Ectodermal cell (in vitro differentiated cells): ENCODE measurements at regions not wholly inside any gene's neighbourhood (a gene's known extent, or its start where the extent isn't known, plus 50 kb on each side); places are given as distances from the start of the nearest gene placed in this dataset.

Source experiments
- H3K27ac ChIP-seq: 2 replicates; pipeline ENCODE4 v1.7.0; 2013; ENCODE audit warnings: mild to moderate bottlenecking, low read depth, low read length; ENCODE audit not compliant: insufficient read depth, poor library complexity, severe bottlenecking
- H3K27me3 ChIP-seq: 2 replicates; pipeline ENCODE4 v1.7.0; 2013; ENCODE audit warnings: mild to moderate bottlenecking, low read length; ENCODE audit not compliant: insufficient read depth, control insufficient read depth, poor library complexity, severe bottlenecking
- H3K36me3 ChIP-seq: one replicate; pipeline ENCODE4 v1.7.0; 2013; ENCODE audit warnings: low read length; ENCODE audit not compliant: control insufficient read depth, insufficient read depth
- H3K4me1 ChIP-seq: one replicate; pipeline ENCODE4 v1.7.0; 2013; ENCODE audit warnings: low read length; ENCODE audit not compliant: control insufficient read depth, insufficient read depth
- H3K4me3 ChIP-seq: 2 replicates; pipeline ENCODE4 v1.7.0; 2013; ENCODE audit warnings: low read depth, low read length, control low read depth; ENCODE audit not compliant: insufficient read depth
- H3K9me3 ChIP-seq: 2 replicates; pipeline ENCODE4 v1.7.0; 2013; ENCODE audit warnings: mild to moderate bottlenecking, low read length, moderate library complexity; ENCODE audit not compliant: control insufficient read depth
- WGBS, 2 experiments: methylation state at CpG; one replicate each; pipeline ENCODE4 v1.1.7; 2013; ENCODE audit warnings: missing lambda C conversion rate in 2 of 2; 5-methylcytosine and 5-hydroxymethylcytosine counted together

DNA sequence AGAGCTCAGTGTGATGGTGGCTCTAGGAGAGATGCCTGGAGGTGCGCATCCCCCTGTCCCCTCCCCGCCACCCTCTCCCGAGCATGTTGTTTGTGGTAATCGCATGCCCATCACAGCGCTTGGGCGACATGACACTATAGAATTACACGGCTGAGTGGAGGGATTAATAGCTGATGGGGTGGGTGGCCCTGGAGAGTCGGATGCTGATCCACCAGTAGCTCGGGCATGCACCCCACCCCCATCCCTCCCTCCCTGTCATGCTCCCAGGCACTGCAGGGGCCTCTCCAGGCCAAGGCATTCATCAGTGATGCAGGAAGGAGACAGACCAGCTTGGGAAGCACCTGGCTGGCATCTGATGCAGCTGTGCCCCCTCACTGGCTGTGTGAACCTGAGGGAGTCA is 159.0 kb upstream of the IGSF21 start:
- no peaks in the 10 kb centered on the region for H3K27me3 ChIP-seq
- H3K4me3 ChIP-seq: no peak overlapping the region
- H3K4me1 ChIP-seq: no peaks in the 10 kb centered on the region
- H3K36me3 ChIP-seq: no peaks in the 10 kb centered on the region
- WGBS, 2 experiments: 71 to 75% methylated on average over 9 of the region's 9 CpGs
- H3K9me3 ChIP-seq: no peaks in the 10 kb centered on the region
- H3K27ac ChIP-seq: no peak overlapping the region

DNA sequence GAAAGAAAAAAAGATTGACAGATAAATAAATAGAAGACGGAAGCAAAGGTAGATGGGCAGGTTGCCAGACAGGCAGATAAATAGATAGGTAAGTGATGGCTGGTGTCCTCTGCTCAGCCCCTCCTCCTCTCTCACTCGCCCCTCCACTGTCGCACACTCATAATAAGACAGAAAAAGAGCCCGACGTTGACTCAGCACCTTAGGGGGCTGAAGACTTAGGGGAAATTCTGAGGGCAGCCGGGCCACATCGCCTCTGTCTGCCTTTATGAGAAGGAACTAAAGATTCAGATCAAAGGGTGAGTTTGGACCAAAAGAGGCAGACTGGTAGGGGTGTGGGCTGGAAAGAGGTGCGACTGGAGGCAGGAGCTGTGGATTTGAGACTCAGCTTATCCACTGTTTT is 158.1 kb upstream of the IGSF21 start:
- no peak overlapping the region for H3K27ac ChIP-seq
- WGBS, 2 experiments: 85 to 86% methylated on average over 6 to 8 of the region's 8 CpGs
- H3K4me3 ChIP-seq: no peak overlapping the region

DNA sequence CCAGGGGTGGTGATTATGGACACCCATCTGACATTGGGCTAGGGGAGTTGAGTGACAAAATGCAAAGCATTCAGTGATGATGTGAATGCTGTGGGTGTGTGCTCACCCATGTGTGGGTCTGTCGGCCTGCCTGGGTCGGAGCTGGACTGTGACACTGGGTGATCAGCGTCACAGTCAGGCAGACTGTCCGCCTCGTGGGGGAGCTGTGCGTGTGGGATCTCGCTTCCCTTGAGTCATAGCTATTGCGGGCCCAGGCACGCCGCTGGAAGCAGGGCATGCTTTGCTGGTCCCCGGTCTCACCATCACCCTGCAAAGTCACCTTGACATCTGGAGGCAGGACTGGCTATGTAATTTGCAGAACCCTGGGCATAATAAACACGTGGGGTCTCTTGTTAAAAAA is 156.9 kb upstream of the IGSF21 start:
- WGBS, 2 experiments: 84 to 86% methylated on average over 12 of the region's 12 CpGs
- Histone ChIP-seq H3K36me3 (no peaks in the 10 kb centered on the region), H3K27me3 (no peaks in the 10 kb centered on the region), H3K27ac (no peak overlapping the region), H3K9me3 (no peaks in the 10 kb centered on the region), H3K4me3 (no peak overlapping the region), H3K4me1 (no peaks in the 10 kb centered on the region)

More for the DNA sequence above, 158.1 kb upstream of the IGSF21 start:
- Histone ChIP-seq H3K9me3 (no peaks in the 10 kb centered on the region), H3K27me3 (no peaks in the 10 kb centered on the region), H3K4me1 (no peaks in the 10 kb centered on the region), H3K36me3 (no peaks in the 10 kb centered on the region)

DNA sequence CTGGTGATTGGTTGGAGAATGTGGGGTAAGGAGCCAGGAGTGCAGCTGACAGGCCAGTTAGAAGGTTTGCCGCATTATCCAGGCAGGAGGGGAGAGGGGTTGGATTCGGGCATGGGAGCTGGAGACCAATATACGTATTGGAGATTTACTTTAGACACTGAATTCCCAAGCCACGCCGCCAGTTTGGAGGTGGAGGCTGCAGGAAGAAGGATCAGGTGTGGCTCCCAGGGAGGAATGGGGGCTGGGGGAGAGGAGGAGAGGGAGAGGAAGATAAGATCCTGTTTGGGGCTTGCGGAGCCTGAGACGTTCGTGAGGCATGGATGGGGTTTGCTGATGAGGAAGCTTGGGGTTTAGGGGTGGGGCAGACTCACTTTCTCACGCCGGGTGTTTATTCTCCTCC is 155.1 kb upstream of the IGSF21 start:
- Histone ChIP-seq H3K9me3 (no peaks in the 10 kb centered on the region), H3K4me3 (no peak overlapping the region), H3K36me3 (no peaks in the 10 kb centered on the region), H3K27me3 (no peaks in the 10 kb centered on the region), H3K27ac (no peak overlapping the region), H3K4me1 (peaks cover 1% of the 10 kb centered on the region)
- WGBS, 2 experiments: 87% methylated on average over 10 of the region's 10 CpGs

DNA sequence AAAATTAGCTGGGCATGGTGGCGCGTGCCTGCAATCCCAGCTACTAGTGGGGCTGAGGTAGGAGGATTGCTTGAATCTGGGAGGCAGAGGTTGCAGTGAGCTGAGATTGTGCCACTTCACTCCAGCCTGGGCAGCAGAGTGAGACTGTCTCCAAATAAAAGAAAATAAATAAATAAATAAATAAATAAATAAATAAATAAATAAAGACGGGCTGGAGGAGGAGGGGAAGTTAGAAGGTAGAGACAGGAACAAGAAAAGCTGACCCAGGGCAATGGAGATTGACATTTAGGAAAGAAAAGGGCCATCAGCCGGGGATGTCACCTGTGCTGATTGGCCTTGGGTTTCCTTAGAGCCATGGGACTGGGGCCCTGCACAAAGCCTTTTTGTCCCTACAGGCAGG is 153.7 kb upstream of the IGSF21 start:
- WGBS, 2 experiments: 92% methylated on average over 4 of the region's 4 CpGs
- Histone ChIP-seq H3K27ac (no peak overlapping the region), H3K4me1 (peaks cover 12% of the 10 kb centered on the region), H3K27me3 (no peaks in the 10 kb centered on the region), H3K4me3 (no peak overlapping the region), H3K36me3 (no peaks in the 10 kb centered on the region), H3K9me3 (no peaks in the 10 kb centered on the region)

DNA sequence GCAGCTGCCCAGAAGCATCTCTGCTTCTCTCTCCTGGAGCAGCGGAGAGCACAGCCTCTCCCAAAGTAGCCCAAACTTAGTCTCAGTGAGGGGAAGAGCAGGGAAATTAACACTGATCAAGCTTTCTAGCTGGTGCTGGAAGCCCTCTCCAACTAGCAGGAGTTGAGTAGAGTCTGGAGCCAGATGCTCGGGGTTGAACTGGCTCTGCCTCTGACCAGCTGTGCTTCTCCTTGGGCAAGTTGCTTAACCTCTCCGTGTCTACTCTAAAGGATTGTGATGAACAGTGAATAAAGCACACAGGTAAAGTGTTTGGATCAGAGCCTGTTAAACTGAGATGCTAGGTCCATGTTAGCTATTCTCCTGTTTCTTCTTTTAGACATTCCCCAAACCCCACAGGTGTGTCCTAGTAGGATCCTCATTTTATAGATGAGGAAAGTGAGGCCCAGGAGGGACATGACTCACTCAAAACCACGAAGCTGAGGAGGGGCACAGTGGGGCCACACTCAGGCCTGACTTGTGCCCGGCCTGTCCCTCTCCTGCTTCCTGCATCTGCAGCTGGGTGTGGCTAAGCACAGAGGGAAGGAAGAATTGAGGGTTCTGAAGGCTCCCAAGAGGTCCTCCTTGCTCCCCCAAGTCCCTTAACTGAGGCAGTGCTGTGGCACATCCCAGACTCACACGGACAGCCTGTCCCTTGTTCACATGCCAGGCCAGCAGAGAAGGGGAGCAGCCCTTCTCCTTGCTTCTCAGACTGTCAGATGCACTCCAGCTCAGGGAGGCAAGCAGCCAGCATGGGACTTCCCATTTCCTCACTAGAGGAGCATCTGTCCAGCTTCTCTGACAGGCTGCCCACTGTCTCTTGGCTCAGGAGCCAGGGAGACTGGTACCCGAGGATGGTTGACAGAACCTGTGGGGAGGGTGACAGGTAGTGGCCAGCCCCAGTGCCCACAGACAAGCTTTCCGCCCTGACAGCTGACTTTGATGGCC is 152.0 kb upstream of the IGSF21 start:
- Histone ChIP-seq H3K4me1 (peaks cover 12% of the 10 kb centered on the region), H3K36me3 (no peaks in the 10 kb centered on the region), H3K27ac (no peak overlapping the region), H3K4me3 (no peak overlapping the region), H3K27me3 (no peaks in the 10 kb centered on the region), H3K9me3 (no peaks in the 10 kb centered on the region)
- 83 to 86% methylated on average over 8 of the region's 8 CpGs for WGBS, 2 experiments

DNA sequence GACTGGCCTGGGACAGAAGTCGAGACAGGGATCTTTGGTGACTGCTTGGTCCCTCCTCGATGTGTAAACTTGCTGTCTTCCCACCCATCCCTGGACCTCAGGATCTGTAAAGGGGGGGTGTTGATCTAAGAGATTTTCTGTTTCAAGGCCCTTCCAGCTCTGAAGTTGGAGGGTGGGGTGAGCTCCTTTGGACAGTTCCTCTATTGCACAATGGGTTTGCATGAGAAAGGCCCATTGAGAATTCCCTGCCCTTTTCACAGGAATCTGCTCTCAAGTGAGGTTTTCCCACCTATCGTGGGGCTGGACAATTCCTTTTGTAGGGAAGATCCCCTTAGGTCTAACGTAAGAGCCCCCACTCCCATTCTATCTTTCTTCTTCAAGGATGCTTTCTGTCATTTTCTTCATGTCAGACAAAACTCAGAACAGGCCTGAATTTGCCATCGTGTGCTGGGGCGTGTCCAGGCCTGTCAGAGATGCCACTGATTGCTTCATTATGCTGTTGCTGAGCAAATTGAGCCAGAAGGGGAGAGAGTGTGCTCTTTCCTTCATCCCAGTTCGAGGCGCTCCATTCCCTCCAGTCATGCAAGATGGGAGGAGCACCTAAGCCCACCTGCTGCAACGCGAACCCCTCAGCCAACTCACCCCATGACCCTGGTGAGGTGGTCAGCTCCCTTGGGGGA is 149.9 kb upstream of the IGSF21 start:
- Histone ChIP-seq H3K4me3 (no peak overlapping the region), H3K4me1 (peaks cover 12% of the 10 kb centered on the region), H3K9me3 (no peaks in the 10 kb centered on the region), H3K27ac (no peak overlapping the region), H3K36me3 (no peaks in the 10 kb centered on the region), H3K27me3 (no peaks in the 10 kb centered on the region)
- WGBS, 2 experiments: 64 to 70% methylated on average over 9 of the region's 10 CpGs

DNA sequence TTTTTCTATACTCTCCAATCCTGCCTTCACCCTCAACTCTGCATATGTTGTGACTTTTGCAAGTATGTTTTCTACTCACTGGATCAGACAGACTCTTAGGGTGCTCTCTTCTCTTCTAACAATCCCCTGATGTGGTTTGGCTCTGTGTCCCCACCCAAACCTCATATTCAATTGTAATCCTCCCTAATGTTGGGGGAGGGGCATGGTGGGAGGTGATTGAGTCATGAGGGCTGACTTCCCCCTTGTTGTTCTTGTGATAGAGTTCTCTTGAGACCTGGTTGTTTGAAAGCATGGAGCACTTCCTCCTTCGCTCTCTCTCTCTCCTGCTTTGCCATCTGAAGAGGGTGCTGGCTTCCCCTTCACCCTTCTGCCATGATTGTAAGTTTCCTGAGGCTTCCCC is 148.9 kb upstream of the IGSF21 start:
- Histone ChIP-seq H3K4me1 (peaks cover 12% of the 10 kb centered on the region), H3K27ac (no peak overlapping the region), H3K9me3 (no peaks in the 10 kb centered on the region), H3K36me3 (no peaks in the 10 kb centered on the region), H3K4me3 (no peak overlapping the region), H3K27me3 (no peaks in the 10 kb centered on the region)
- WGBS, 2 experiments: 64 to 81% methylated on average over 1 of the region's 1 CpG

DNA sequence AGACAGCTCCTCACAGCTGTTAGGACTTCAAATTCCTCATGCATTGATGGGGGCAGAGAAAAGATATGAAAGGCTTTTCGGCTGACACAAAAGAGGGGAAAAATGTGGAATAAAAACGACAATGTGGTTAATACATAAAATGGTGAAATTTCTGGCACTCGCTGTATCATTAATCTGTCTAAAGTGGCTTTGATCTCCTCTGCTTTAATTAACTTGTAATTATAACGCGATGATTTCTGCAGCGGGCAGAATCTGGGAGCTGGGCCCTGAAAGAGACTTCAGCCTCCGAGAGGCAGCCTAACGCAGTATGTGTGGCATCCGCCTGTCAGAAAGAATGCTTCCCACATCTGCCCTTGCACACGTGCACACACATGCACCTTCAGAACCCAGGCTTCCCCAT is 144.1 kb upstream of the IGSF21 start:
- peaks cover 2% of the 10 kb centered on the region for H3K4me1 ChIP-seq
- no peaks in the 10 kb centered on the region for H3K9me3 ChIP-seq
- H3K36me3 ChIP-seq: no peaks in the 10 kb centered on the region
- WGBS, 2 experiments: 90% methylated on average over 10 of the region's 10 CpGs
- no peak overlapping the region for H3K4me3 ChIP-seq
- no peaks in the 10 kb centered on the region for H3K27me3 ChIP-seq
- no peak overlapping the region for H3K27ac ChIP-seq

DNA sequence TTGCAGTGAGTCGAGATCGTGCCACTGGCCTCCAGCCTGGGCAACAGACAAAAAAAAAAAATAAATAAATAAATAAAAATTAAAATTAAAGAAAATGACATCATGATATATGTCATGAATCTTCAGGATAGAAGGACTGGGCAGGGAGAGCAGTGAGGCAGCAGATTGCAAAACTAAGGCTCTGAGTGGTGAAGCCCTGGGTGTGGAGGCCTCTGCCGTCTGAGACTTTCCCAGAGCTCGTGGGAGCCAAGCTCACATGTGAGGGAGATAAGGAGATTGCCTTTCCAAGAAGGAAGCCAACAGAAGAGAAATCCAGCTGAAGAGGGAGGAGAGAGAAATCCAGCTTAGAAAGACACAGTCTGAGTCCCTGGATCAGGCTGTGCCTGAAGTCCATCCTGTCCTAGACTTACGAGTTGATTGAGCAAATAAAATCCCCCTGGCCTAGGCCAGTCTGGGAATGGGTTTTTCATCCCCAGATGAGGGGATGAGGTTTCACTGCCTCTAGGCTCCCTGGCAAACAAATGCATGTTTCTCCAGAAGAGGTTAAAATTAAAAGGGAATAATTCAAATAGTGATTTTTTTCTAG is 142.0 kb upstream of the IGSF21 start:
- Histone ChIP-seq H3K9me3 (no peaks in the 10 kb centered on the region), H3K36me3 (no peaks in the 10 kb centered on the region), H3K4me3 (no peak overlapping the region), H3K4me1 (no peaks in the 10 kb centered on the region), H3K27ac (no peak overlapping the region), H3K27me3 (no peaks in the 10 kb centered on the region)
- 93 to 94% methylated on average over 3 to 5 of the region's 5 CpGs for WGBS, 2 experiments
